Lower leg skin (tissue), 3 donors: ENCODE measurements at regions not wholly inside any gene's neighbourhood (a gene's known extent, or its start where the extent isn't known, plus 50 kb on each side); places are given as distances from the start of the nearest gene placed in this dataset.
"Not testable (repeated sequence)": the region's sequence is repeated elsewhere in the genome, so short reads cannot be mapped to it uniquely, and the experiment has no call there.

Experiments
- CTCF ChIP-seq, 3 donors: fragments of 450-650 bp; IDR thresholded peaks; one replicate each; pipeline ENCODE4 v1.5.1; 2016; ENCODE audit warnings: antibody characterized with exemption in 3 of 3, mild to moderate bottlenecking in 3 of 3, moderate library complexity in 2 of 3
- POLR2A ChIP-seq, 2 donors: fragments of 450-650 bp; IDR thresholded peaks; one replicate each; pipeline ENCODE4 v1.6.1; 2016 to 2017; ENCODE audit warnings: antibody characterized with exemption in 2 of 2, mild to moderate bottlenecking in 1 of 2, moderate library complexity in 1 of 2

- TF ChIP-seq CTCF, POLR2A (IDR thresholded peaks at IDR 0.05): not testable (repeated sequence)
Measured at GRCh38 chr20:26009402-26010223, 313.0 kb upstream of the ZNF337 start.
